DMS79 treated with DMSO at 0.1 percent for 48 hours (cell line): ENCODE measurements at regions not wholly inside any gene's neighbourhood (a gene's known extent, or its start where the extent isn't known, plus 50 kb on each side); places are given as distances from the start of the nearest gene placed in this dataset.
A peak's percentile ranks its signal among the peaks of the same experiment; 100 is the strongest.

Experiments
- DNase-seq: peaks from one replicate; lab custom pipeline; 2025; lab: John Stamatoyannopoulos, UW

GRCh38 chr9:79946712-79947111 is 374.9 kb downstream of the TLE4 start:
- no peak for DNase-seq

GRCh38 chr9:79945495-79945894 is 373.7 kb downstream of the TLE4 start:
- no peak for DNase-seq

- DNase-seq, result no peak
Measured at GRCh38 chr9:79945016-79945415, 373.3 kb downstream of the TLE4 start.

GRCh38 chr9:79940919-79941318 is 369.2 kb downstream of the TLE4 start:
- no peak for DNase-seq

- DNase-seq, result no peak
Measured at GRCh38 chr9:79939819-79940218, 368.1 kb downstream of the TLE4 start.

- DNase-seq, result no peak
Measured at GRCh38 chr9:79936336-79936735, 364.6 kb downstream of the TLE4 start.

GRCh38 chr9:79929285-79929684 is 357.5 kb downstream of the TLE4 start:
- DNase-seq, result no peak

GRCh38 chr9:79928661-79929223 is 357.0 kb downstream of the TLE4 start:
- no peak for DNase-seq

- DNase-seq, result no peak
Measured at GRCh38 chr9:79925326-79925725, 353.6 kb downstream of the TLE4 start.

GRCh38 chr9:79924836-79925235 is 353.1 kb downstream of the TLE4 start:
- DNase-seq, result peak; percentile 9

GRCh38 chr9:79917421-79917820 is 345.7 kb downstream of the TLE4 start:
- no peak for DNase-seq

- no peak for DNase-seq
Measured at GRCh38 chr9:79913867-79914266, 342.1 kb downstream of the TLE4 start.

- DNase-seq, result no peak
Measured at GRCh38 chr9:79912318-79913070, 340.7 kb downstream of the TLE4 start.

- DNase-seq, result no peak
Measured at GRCh38 chr9:79911724-79912123, 340.0 kb downstream of the TLE4 start.

GRCh38 chr9:79902825-79903600 is 331.2 kb downstream of the TLE4 start:
- DNase-seq, result no peak

GRCh38 chr9:79900754-79901153 is 329.0 kb downstream of the TLE4 start:
- no peak for DNase-seq

GRCh38 chr9:79896390-79896980 is 324.7 kb downstream of the TLE4 start:
- DNase-seq, result no peak

- no peak for DNase-seq
Measured at GRCh38 chr9:79895232-79895631, 323.5 kb downstream of the TLE4 start.

GRCh38 chr9:79889369-79889768 is 317.6 kb downstream of the TLE4 start:
- no peak for DNase-seq

GRCh38 chr9:79885093-79885857 is 313.5 kb downstream of the TLE4 start:
- no peak for DNase-seq

GRCh38 chr9:79884546-79884945 is 312.8 kb downstream of the TLE4 start:
- no peak for DNase-seq

- DNase-seq, result no peak
Measured at GRCh38 chr9:79883073-79883645, 311.4 kb downstream of the TLE4 start.
